Astrocyte (in vitro differentiated cells and primary cell): ENCODE measurements at regions not wholly inside any gene's neighbourhood (a gene's known extent, or its start where the extent isn't known, plus 50 kb on each side); places are given as distances from the start of the nearest gene placed in this dataset.

Source experiments
- EZH2 ChIP-seq: IDR thresholded peaks from 2 replicates; pipeline ENCODE4 v1.6.1; 2012; ENCODE audit warnings: mild to moderate bottlenecking, low read length, inconsistent platforms; ENCODE audit not compliant: insufficient read depth
- TF ChIP-seq, protein P1 (sequence below): IDR thresholded peaks from 2 replicates; pipeline ENCODE4 v1.5.1; 2011; ENCODE audit warnings: low read depth, mild to moderate bottlenecking, inconsistent platforms, low read length, moderate library complexity; ENCODE audit not compliant: insufficient read depth

DNA sequence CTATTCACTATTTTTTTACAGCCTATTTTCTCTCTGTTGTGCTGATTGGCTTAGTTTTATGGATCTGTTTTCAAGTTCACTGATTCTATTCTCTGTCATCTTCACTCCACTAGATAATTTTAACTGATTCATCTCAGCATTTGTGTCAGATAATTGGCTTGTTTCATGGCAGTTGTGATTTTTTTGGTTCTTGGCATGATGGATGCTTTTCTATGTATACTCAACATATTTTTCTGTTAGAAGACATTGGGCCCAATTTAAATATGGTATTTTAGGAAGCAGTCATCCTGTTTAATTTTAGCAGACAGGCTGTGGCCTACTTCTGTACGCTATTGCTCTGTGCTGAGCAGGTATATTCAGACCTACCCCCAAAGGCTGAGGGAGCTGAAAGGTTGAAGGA is 1865.3 kb upstream of the ACO1 start:
- TF ChIP-seq, protein P1, sequence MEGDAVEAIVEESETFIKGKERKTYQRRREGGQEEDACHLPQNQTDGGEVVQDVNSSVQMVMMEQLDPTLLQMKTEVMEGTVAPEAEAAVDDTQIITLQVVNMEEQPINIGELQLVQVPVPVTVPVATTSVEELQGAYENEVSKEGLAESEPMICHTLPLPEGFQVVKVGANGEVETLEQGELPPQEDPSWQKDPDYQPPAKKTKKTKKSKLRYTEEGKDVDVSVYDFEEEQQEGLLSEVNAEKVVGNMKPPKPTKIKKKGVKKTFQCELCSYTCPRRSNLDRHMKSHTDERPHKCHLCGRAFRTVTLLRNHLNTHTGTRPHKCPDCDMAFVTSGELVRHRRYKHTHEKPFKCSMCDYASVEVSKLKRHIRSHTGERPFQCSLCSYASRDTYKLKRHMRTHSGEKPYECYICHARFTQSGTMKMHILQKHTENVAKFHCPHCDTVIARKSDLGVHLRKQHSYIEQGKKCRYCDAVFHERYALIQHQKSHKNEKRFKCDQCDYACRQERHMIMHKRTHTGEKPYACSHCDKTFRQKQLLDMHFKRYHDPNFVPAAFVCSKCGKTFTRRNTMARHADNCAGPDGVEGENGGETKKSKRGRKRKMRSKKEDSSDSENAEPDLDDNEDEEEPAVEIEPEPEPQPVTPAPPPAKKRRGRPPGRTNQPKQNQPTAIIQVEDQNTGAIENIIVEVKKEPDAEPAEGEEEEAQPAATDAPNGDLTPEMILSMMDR, result no peak
- no peak for TF ChIP-seq EZH2
